GM18498 (cell line): ENCODE measurements at regions not wholly inside any gene's neighbourhood (a gene's known extent, or its start where the extent isn't known, plus 50 kb on each side); places are given as distances from the start of the nearest gene placed in this dataset.

ENCODE experiments used
- ATAC-seq: cut with Tn5 transposase; IDR thresholded peaks from one replicate; pipeline ENCODE4 v1.9.1; 2021; ENCODE audit warnings: mild to moderate bottlenecking, moderate library complexity; ENCODE audit not compliant: unreplicated experiment

- ATAC-seq, result no peak
These were observed 313.8 kb downstream of the UACA start for GRCh38 chr15:70449311-70450141.

- ATAC-seq, result no peak
These were observed 315.2 kb downstream of the UACA start for GRCh38 chr15:70447928-70448698.

- no peak for ATAC-seq
These were observed 315.8 kb downstream of the UACA start for GRCh38 chr15:70447521-70447920.

- ATAC-seq, result no peak
These were observed 316.3 kb downstream of the UACA start for GRCh38 chr15:70447081-70447480.

- ATAC-seq, result no peak
These were observed 319.7 kb downstream of the UACA start for GRCh38 chr15:70443486-70444273.

- ATAC-seq, result no peak
These were observed 320.6 kb downstream of the UACA start for GRCh38 chr15:70442616-70443321.

GRCh38 chr15:70442211-70442610 lies 321.1 kb downstream of the UACA start:
- ATAC-seq, result no peak

GRCh38 chr15:70440416-70441138 lies 322.8 kb downstream of the UACA start:
- no peak for ATAC-seq

- ATAC-seq, result no peak
These were observed 323.5 kb downstream of the UACA start for GRCh38 chr15:70439880-70440279.

GRCh38 chr15:70439304-70439877 lies 324.0 kb downstream of the UACA start:
- no peak for ATAC-seq

- no peak for ATAC-seq
These were observed 324.6 kb downstream of the UACA start for GRCh38 chr15:70438776-70439175.

- ATAC-seq, result no peak
These were observed 325.4 kb downstream of the UACA start for GRCh38 chr15:70437882-70438451.

- no peak for ATAC-seq
These were observed 326.3 kb downstream of the UACA start for GRCh38 chr15:70437089-70437488.

GRCh38 chr15:70436428-70436827 lies 326.9 kb downstream of the UACA start:
- peak; percentile 45 for ATAC-seq

- peak; percentile 46 for ATAC-seq
These were observed 327.5 kb downstream of the UACA start for GRCh38 chr15:70435872-70436271.

GRCh38 chr15:70435369-70435768 lies 328.0 kb downstream of the UACA start:
- ATAC-seq, result no peak

GRCh38 chr15:70433586-70434324 lies 329.6 kb downstream of the UACA start:
- no peak for ATAC-seq

GRCh38 chr15:70432924-70433495 lies 330.3 kb downstream of the UACA start:
- no peak for ATAC-seq
